H1 (cell line): ENCODE measurements at regions not wholly inside any gene's neighbourhood (a gene's known extent, or its start where the extent isn't known, plus 50 kb on each side); places are given as distances from the start of the nearest gene placed in this dataset.

Experiments
- CTCF ChIA-PET: fragments of 300-600 bp; sonication (Branson Sonifier 250); formaldehyde crosslinking; loops from one replicate; lab custom pipeline; 2021; ENCODE audit not compliant: partially characterized antibody; lab: Charles Lee
- POLR2A ChIA-PET: fragments of 300-600 bp; sonication (Branson Sonifier 250); formaldehyde crosslinking; loops from one replicate; lab custom pipeline; 2021; ENCODE audit warnings: inconsistent platforms; ENCODE audit not compliant: partially characterized antibody; lab: Charles Lee
- DNase-seq, 2 experiments: peaks; one replicate each; pipeline versions ENCODE4 v3.0.0 to v3.0.0-alpha.2; 2010 to 2022; ENCODE audit warnings: low spot score in 2 of 2, low read depth in 1 of 2, mixed read lengths in 1 of 2
- FAIRE-seq: peaks from 2 replicates; lab custom pipeline; 2011; peaks lifted over from hg19 to GRCh38; lab: Jason Lieb, UNC
- H2AFZ ChIP-seq: 2 replicates; pipeline ENCODE4 v1.8.1; 2012; ENCODE audit warnings: low read length, inconsistent platforms
- H2AK5ac ChIP-seq: 2 replicates; pipeline ENCODE4 v1.6.1; 2013; ENCODE audit warnings: low read depth, low read length
- H2BK120ac ChIP-seq: replicated peaks from 2 replicates; pipeline ENCODE3; 2013; ENCODE audit warnings: low read depth, low read length, inconsistent platforms
- H2BK12ac ChIP-seq: 2 replicates; pipeline ENCODE4 v1.6.1; 2013; ENCODE audit warnings: low read depth, low read length
- H2BK15ac ChIP-seq: 2 replicates; pipeline ENCODE4 v1.6.1; 2013; ENCODE audit warnings: low read length
- H2BK20ac ChIP-seq: 2 replicates; pipeline ENCODE4 v1.6.1; 2013; ENCODE audit warnings: low read length
- H2BK5ac ChIP-seq: 2 replicates; pipeline ENCODE4 v1.6.1; 2013; ENCODE audit warnings: low read depth, low read length
- H3K14ac ChIP-seq: 2 replicates; pipeline ENCODE4 v1.6.1; 2013; ENCODE audit warnings: inconsistent platforms; ENCODE audit not compliant: insufficient read length
- H3K18ac ChIP-seq: 2 replicates; pipeline ENCODE4 v1.6.1; 2013; ENCODE audit warnings: low read length; ENCODE audit errors: extremely low read depth
- H3K23ac ChIP-seq: 2 replicates; pipeline ENCODE4 v1.6.1; 2013; ENCODE audit warnings: inconsistent platforms; ENCODE audit not compliant: insufficient read length
- H3K23me2 ChIP-seq: 2 replicates; pipeline ENCODE4 v1.6.1; 2013; ENCODE audit warnings: low read depth, low read length
- H3K27ac ChIP-seq: 2 replicates; pipeline ENCODE4 v1.6.1; 2011; ENCODE audit warnings: low read depth, low read length, inconsistent platforms
- H3K27me3 ChIP-seq, 4 experiments: replicated peaks in 1 of 4; 1 replicate in 1 of 4; 2 replicates in 3 of 4; pipeline versions ENCODE4 v1.6.1 to v1.8.1; 2011 to 2013; ENCODE audit warnings: low read length in 3 of 4, mild to moderate bottlenecking in 3 of 4, inconsistent platforms in 2 of 4, mixed read lengths in 2 of 4, moderate library complexity in 1 of 4; ENCODE audit not compliant: control insufficient read depth in 3 of 4, insufficient read depth in 3 of 4; ENCODE audit errors: extremely low read depth in 1 of 4
- H3K36me3 ChIP-seq, 4 experiments: 2 replicates each; pipeline versions ENCODE4 v1.6.1 to v1.8.1; 2011 to 2013; ENCODE audit warnings: mild to moderate bottlenecking in 4 of 4, low read length in 3 of 4, moderate library complexity in 2 of 4, control low read depth in 1 of 4, inconsistent platforms in 1 of 4; ENCODE audit not compliant: insufficient read depth in 4 of 4, control insufficient read depth in 2 of 4
- H3K4ac ChIP-seq: replicated peaks from 2 replicates; pipeline ENCODE3; 2013; ENCODE audit warnings: low read length, low read depth, mixed read lengths, inconsistent platforms; ENCODE audit not compliant: insufficient read length
- H3K4me1 ChIP-seq, 4 experiments: replicated peaks in 1 of 4; 1 replicate in 1 of 4; 2 replicates in 3 of 4; pipeline versions ENCODE4 v1.6.1 to v1.8.1; 2011 to 2013; ENCODE audit warnings: low read length in 3 of 4, inconsistent platforms in 2 of 4, mixed read lengths in 1 of 4; ENCODE audit not compliant: insufficient read depth in 4 of 4, control insufficient read depth in 3 of 4
- H3K4me2 ChIP-seq, 2 experiments: 2 replicates each; pipeline versions ENCODE4 v1.6.1 to v1.8.1; 2011 to 2013; ENCODE audit warnings: low read depth in 2 of 2, low read length in 2 of 2, control low read depth in 1 of 2, inconsistent platforms in 1 of 2, mild to moderate bottlenecking in 1 of 2; ENCODE audit not compliant: insufficient read depth in 1 of 2
- H3K4me3 ChIP-seq, 4 experiments: fragments of 200-600, 300-600 bp in 1 of 4; sonication (generic), shearing (Covaris generic), sonication (Bioruptor Twin) in 1 of 4; 2 replicates each; pipeline versions ENCODE4 v1.5.1 to v1.8.1; 2011 to 2016; ENCODE audit warnings: low read length in 4 of 4, low read depth in 3 of 4, control low read depth in 2 of 4, inconsistent platforms in 2 of 4, mild to moderate bottlenecking in 2 of 4, mixed read lengths in 1 of 4, moderate library complexity in 1 of 4; ENCODE audit not compliant: insufficient read depth in 2 of 4; ENCODE audit errors: extremely low read depth in 1 of 4
- H3K56ac ChIP-seq: replicated peaks from 2 replicates; pipeline ENCODE3; 2013; ENCODE audit warnings: low read depth, mild to moderate bottlenecking, mixed read lengths, low read length, inconsistent platforms; ENCODE audit not compliant: insufficient read length
- H3K79me1 ChIP-seq: 2 replicates; pipeline ENCODE4 v1.6.1; 2013; ENCODE audit warnings: low read depth, low read length, control low read depth
- H3K79me2 ChIP-seq, 2 experiments: 2 replicates each; pipeline versions ENCODE4 v1.6.1 to v1.8.1; 2012 to 2013; ENCODE audit warnings: low read length in 2 of 2, mild to moderate bottlenecking in 2 of 2, inconsistent platforms in 1 of 2; ENCODE audit not compliant: insufficient read depth in 2 of 2, control insufficient read depth in 1 of 2
- H3K9ac ChIP-seq, 4 experiments: replicated peaks in 1 of 4; 1 replicate in 1 of 4; 2 replicates in 3 of 4; pipeline versions ENCODE4 v1.6.1 to v1.8.1; 2011 to 2013; ENCODE audit warnings: low read depth in 3 of 4, low read length in 3 of 4, control low read depth in 2 of 4, mild to moderate bottlenecking in 2 of 4, moderate library complexity in 2 of 4, inconsistent platforms in 1 of 4; ENCODE audit errors: extremely low read depth in 1 of 4
- H3K9me3 ChIP-seq, 2 experiments: 2 replicates each; pipeline versions ENCODE4 v1.6.1 to v1.8.1; 2012 to 2013; ENCODE audit warnings: mild to moderate bottlenecking in 2 of 2, moderate library complexity in 2 of 2, control low read depth in 1 of 2, inconsistent platforms in 1 of 2, low read depth in 1 of 2, low read length in 1 of 2, mixed read lengths in 1 of 2; ENCODE audit not compliant: insufficient read depth in 2 of 2
- H4K20me1 ChIP-seq, 2 experiments: replicated peaks in 1 of 2; 2 replicates each; pipeline versions ENCODE3 to v1.8.1; 2011 to 2013; ENCODE audit warnings: inconsistent platforms in 2 of 2, low read length in 2 of 2, mild to moderate bottlenecking in 1 of 2; ENCODE audit not compliant: insufficient read depth in 2 of 2, control insufficient read depth in 1 of 2
- H4K5ac ChIP-seq: 2 replicates; pipeline ENCODE4 v1.6.1; 2013; ENCODE audit warnings: low read length, low read depth, mixed read lengths, inconsistent platforms; ENCODE audit not compliant: insufficient read length
- H4K8ac ChIP-seq: 2 replicates; pipeline ENCODE4 v1.8.0; 2013; ENCODE audit warnings: mild to moderate bottlenecking, moderate library complexity, low read length, inconsistent platforms; ENCODE audit not compliant: insufficient read depth; ENCODE audit errors: extremely low read depth
- H4K91ac ChIP-seq: replicated peaks from 2 replicates; pipeline ENCODE3; 2013; ENCODE audit warnings: low read length, mixed read lengths, inconsistent platforms; ENCODE audit not compliant: insufficient read length
- ASH2L ChIP-seq: fragments of 200-600, 300-600 bp; sonication (generic); IDR thresholded peaks from one replicate; pipeline ENCODE4 v1.7.1; 2017; ENCODE audit warnings: low read length
- BRCA1 ChIP-seq: IDR thresholded peaks from 2 replicates; pipeline ENCODE4 v1.6.1; 2012; ENCODE audit warnings: low read depth, low read length, improper control_type of control experiment
- EP300 ChIP-seq, 2 experiments: IDR thresholded peaks; 1 replicate in 1 of 2; 2 replicates in 1 of 2; pipeline ENCODE4 v1.6.1; 2011 to 2012; ENCODE audit warnings: low read depth in 2 of 2, low read length in 2 of 2, mild to moderate bottlenecking in 2 of 2, borderline replicate concordance in 1 of 2, inconsistent platforms in 1 of 2, moderate library complexity in 1 of 2
- MAX ChIP-seq: IDR thresholded peaks from 2 replicates; pipeline ENCODE4 v1.6.1; 2012; ENCODE audit warnings: inconsistent platforms
- NRF1 ChIP-seq: IDR thresholded peaks from 2 replicates; pipeline ENCODE4 v1.6.1; 2011; ENCODE audit warnings: mild to moderate bottlenecking, low read depth, low read length, improper control_type of control experiment
- POLR2A ChIP-seq, 2 experiments: IDR thresholded peaks; 1 replicate in 1 of 2; 2 replicates in 1 of 2; pipeline ENCODE4 v1.6.1; 2011; ENCODE audit warnings: low read depth in 2 of 2, low read length in 2 of 2, mild to moderate bottlenecking in 2 of 2; ENCODE audit errors: control extremely low read depth in 1 of 2
- RFX5 ChIP-seq: IDR thresholded peaks from 2 replicates; pipeline ENCODE4 v1.6.1; 2011; ENCODE audit warnings: low read depth, low read length, improper control_type of control experiment, borderline replicate concordance
- RXRA ChIP-seq: IDR thresholded peaks from 2 replicates; pipeline ENCODE4 v1.6.1; 2011; ENCODE audit warnings: low read depth, mild to moderate bottlenecking, low read length, moderate library complexity; ENCODE audit not compliant: insufficient read depth
- SIX5 ChIP-seq: IDR thresholded peaks from 2 replicates; pipeline ENCODE4 v1.6.1; 2011; ENCODE audit warnings: mild to moderate bottlenecking, low read depth, low read length
- SP2 ChIP-seq: IDR thresholded peaks from 2 replicates; pipeline ENCODE4 v1.6.1; 2012; ENCODE audit warnings: mild to moderate bottlenecking, low read length, inconsistent platforms
- SP4 ChIP-seq: IDR thresholded peaks from 2 replicates; pipeline ENCODE4 v1.6.1; 2012; ENCODE audit warnings: low read length, inconsistent platforms
- SRF ChIP-seq: IDR thresholded peaks from 2 replicates; pipeline ENCODE4 v1.6.1; 2011; ENCODE audit warnings: mild to moderate bottlenecking, low read depth, low read length, moderate library complexity
- SUZ12 ChIP-seq: fragments of 200-600 bp; sonication (generic); IDR thresholded peaks from 2 replicates; pipeline ENCODE4 v1.6.1; 2012; ENCODE audit warnings: mild to moderate bottlenecking, inconsistent platforms, low read length, moderate library complexity, mixed read lengths
- TAF7 ChIP-seq: optimal IDR thresholded peaks from 2 replicates; pipeline ENCODE3; 2011; ENCODE audit warnings: low read depth, mild to moderate bottlenecking, inconsistent platforms, low read length, moderate library complexity, borderline replicate concordance
- TCF12 ChIP-seq: IDR thresholded peaks from 2 replicates; pipeline ENCODE4 v1.6.1; 2011; ENCODE audit warnings: low read depth, mild to moderate bottlenecking, low read length
- WGBS, 2 experiments: shearing (Covaris generic) in 1 of 2; methylation state at CpG; one replicate each; pipeline versions ENCODE4 v1.1.6 to v1.1.7; 2013 to 2015; ENCODE audit warnings: low lambda C conversion rate in 2 of 2, mixed read lengths in 2 of 2, inconsistent platforms in 1 of 2, low coverage in 1 of 2, missing lambda C conversion rate in 1 of 2; ENCODE audit not compliant: insufficient replicate concordance in 2 of 2, insufficient coverage in 1 of 2, insufficient read length in 1 of 2; ENCODE audit errors: extremely low coverage in 1 of 2, missing lambda C conversion rate in 1 of 2; 5-methylcytosine and 5-hydroxymethylcytosine counted together

GRCh38 chr11:24289301-24289700, 207.6 kb upstream of the LUZP2 start:
- no peak for DNase-seq
- Histone ChIP-seq H2BK12ac (no peak overlapping the region), H3K27ac (no peak overlapping the region), H3K4me1 (no peaks in the 10 kb centered on the region), H2AFZ (no peak overlapping the region), H3K14ac (no peak overlapping the region), H2BK20ac (no peak overlapping the region), H3K18ac (no peak overlapping the region), H3K79me2 (no peaks in the 10 kb centered on the region), H3K23ac (no peak overlapping the region), H3K27me3 (no peaks in the 10 kb centered on the region), H3K9me3 (no peaks in the 10 kb centered on the region), H4K20me1 (no peaks in the 10 kb centered on the region), H2BK120ac (no peak overlapping the region), H2BK5ac (no peak overlapping the region), H3K36me3 (no peaks in the 10 kb centered on the region), H3K23me2 (no peaks in the 10 kb centered on the region), H4K5ac (no peak overlapping the region), H2BK15ac (no peak overlapping the region), H3K56ac (no peak overlapping the region), H4K91ac (no peak overlapping the region), H3K4me2 (no peak overlapping the region), H3K79me1 (no peaks in the 10 kb centered on the region), H4K8ac (no peak overlapping the region), H2AK5ac (no peak overlapping the region), H3K9ac (no peak overlapping the region), H3K4ac (no peak overlapping the region), H3K4me3 (no peak overlapping the region)
- CTCF ChIA-PET: no interaction called here
- no peak for FAIRE-seq
- POLR2A ChIA-PET: no interaction called here
- 89% methylated on average over 1 of the region's 1 CpG; no CpG with 5 or more reads in 1 of the 2 experiments for WGBS, 2 experiments
- TF ChIP-seq MAX: no peak
- no peak for TF ChIP-seq POLR2A (IDR thresholded peaks at IDR 0.05; ENCODE audit: control extremely low read depth in 1 of 2, low read depth in 2 of 2, low read length in 2 of 2)
- no peak for TF ChIP-seq BRCA1
- TF ChIP-seq SP2: no peak
- TF ChIP-seq TCF12: no peak
- TF ChIP-seq SIX5: no peak
- TF ChIP-seq TAF7: no peak
- no peak for TF ChIP-seq SUZ12
- no peak for TF ChIP-seq EP300 (IDR thresholded peaks at IDR 0.05; ENCODE audit: borderline replicate concordance in 1 of 2, low read depth in 2 of 2, low read length in 2 of 2)
- no peak for TF ChIP-seq RXRA
- TF ChIP-seq SP4: no peak
- no peak for TF ChIP-seq ASH2L
- no peak for TF ChIP-seq SRF
- TF ChIP-seq RFX5: no peak
- no peak for TF ChIP-seq NRF1
